CD4-positive, alpha-beta T cell treated with Interleukin-4 for 1 hour (primary cell): ENCODE measurements at regions not wholly inside any gene's neighbourhood (a gene's known extent, or its start where the extent isn't known, plus 50 kb on each side); places are given as distances from the start of the nearest gene placed in this dataset.
A peak's percentile ranks its signal among the peaks of the same experiment; 100 is the strongest.

ENCODE experiments used
- DNase-seq, 2 donors: peaks; one replicate each; pipeline ENCODE4 v3.0.0-alpha.2; 2020 to 2022

DNA sequence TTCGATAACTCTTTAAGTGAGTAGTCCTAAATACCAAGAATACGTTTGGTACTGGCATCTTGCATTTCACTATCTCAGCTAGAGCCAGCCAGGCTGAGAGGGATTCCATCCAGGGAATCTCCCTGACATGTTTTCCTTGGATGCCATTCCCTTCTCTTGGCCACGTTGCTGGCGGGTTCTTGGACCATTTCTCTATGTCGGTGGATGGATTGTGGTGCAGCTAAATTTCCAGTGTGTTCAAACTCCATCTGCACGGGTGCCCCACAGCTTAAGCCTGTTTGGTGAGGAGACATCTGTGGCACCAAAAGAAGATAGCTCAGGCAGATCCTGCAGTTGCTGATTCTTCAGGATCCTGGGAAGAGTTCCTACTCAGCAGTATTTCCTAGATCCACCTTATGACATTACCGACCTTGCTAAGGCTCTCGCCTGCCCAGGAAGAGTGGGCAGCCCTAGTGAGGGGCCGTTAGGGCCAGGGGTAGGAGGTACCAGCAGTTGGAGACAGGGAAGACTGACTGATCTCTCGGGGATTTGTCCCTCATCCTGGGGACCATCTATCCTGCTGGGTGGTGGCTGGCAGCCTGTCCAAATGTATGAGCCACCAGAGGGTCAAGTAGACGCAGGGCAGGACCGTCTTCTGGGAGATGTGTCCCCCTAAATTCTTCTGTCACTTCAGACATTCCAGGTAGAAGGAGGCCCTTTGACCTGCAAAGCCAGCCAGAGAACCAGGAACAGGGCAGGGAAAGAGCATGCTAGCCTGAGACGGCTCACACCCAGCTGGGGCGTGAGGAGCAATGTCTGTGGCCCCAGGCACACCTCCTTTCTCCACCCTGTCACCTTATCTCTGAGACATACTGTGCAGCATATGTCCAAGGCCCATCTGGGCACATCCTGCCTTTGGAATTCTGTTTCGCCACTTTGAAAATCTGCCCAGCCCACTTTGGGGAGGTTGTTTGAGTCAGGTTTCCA lies 72.6 kb upstream of the CAPRIN2 start:
- no peak for DNase-seq

DNA sequence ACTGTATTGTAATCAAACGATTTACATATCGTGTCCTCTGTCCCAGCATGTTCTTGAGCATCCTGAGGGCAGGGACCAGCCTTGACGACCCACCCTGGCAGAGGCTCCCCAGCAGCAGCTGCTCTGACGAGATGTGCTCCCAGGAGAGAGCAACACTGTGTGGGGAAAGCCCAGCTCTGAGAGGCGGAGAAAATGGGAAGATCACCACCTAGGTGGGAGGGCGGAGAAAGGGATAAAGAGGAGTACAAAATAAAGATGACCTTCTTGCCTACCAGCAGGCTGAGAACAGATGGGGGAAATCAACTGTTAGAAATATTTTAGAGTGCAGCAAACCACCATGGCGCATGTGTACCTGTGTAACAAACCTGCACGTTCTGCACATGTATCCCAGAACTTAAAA lies 71.5 kb upstream of the CAPRIN2 start:
- DNase-seq: no peak

DNA sequence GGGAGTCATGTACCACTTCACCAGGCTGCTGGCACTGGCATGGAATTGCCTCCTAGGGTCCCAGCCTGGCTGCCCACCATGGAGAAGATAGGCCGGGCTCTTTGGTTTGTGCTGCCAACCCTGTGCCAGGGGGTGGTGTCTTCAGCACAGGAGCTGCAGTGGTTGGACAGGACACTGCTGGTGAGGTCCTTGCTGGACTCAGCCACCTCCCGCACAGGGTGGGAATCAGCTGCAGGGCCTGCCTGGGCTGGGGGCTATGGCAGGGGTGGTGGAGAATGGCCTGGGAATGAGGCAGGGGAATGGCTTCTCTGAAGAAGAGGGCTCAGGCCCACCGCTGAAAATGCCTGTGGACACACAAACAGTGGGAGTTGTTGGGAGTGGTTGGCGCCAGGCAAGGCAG lies 70.6 kb upstream of the CAPRIN2 start:
- no peak for DNase-seq

DNA sequence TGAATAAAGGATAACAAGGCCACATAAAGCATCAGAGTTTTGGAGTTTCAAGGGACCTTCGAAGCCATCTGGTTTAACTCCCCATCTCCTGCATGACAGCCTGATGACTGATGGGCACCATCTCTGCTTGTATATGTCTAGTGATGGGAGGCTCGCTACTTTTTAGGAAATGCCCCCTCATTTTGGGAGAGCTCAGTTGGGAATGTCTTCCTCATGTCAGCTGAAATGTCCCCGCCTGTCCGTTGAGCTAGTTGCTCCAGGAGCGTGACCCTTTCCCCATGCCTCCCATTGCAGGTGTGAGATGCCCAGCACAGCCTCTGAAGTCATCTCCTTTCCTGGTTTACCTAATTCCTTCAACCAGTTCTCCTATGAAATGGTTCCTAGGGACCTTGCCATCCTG lies 69.6 kb upstream of the CAPRIN2 start:
- DNase-seq: no peak

DNA sequence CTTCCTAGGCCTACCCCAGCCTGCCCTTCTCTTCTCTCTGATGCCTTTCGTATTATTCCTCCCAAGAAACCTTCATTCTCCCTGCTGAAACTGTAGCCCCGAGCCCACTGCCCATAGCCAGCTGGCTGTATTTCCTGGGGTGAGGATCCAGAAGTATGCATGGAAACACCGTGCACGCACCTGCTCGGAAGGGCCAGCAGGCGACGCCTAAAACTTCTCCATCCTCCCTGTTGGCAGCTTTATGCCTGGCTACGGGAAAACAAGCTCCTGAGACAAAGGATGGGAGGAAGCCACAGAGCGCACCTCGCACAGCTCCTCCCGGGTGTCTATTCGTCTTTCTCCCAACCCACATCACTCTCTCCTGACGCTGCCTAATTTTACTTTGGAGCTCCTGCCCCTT lies 69.0 kb upstream of the CAPRIN2 start:
- no peak for DNase-seq

DNA sequence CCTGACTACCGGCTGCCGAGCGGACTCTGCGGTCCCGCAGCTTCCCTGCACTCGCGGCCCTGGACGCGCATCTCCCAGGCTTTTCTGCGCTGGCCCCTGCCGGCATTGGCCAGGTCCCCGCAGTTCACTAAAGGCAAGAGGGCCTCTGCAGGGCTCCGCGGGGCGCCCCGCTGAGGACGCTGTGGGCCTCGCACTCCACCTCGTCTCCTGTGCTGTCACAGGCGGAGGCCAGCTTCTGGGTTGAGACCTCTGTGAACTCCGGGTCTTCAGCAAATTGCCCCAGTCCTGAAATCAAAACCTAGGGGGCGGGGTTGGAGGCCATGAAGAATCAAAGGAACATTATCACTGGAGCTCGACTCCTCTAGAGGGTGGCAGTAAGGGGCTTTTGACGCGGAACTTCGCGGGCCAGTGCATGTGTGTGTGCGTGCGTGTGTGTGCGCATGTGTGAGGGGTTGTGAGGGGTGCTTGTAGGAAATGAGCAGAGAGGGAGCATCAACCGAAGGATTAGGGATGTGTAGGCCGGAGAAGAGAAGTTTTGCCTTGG lies 68.5 kb upstream of the CAPRIN2 start:
- peak; percentile 20 to 21 for DNase-seq

DNA sequence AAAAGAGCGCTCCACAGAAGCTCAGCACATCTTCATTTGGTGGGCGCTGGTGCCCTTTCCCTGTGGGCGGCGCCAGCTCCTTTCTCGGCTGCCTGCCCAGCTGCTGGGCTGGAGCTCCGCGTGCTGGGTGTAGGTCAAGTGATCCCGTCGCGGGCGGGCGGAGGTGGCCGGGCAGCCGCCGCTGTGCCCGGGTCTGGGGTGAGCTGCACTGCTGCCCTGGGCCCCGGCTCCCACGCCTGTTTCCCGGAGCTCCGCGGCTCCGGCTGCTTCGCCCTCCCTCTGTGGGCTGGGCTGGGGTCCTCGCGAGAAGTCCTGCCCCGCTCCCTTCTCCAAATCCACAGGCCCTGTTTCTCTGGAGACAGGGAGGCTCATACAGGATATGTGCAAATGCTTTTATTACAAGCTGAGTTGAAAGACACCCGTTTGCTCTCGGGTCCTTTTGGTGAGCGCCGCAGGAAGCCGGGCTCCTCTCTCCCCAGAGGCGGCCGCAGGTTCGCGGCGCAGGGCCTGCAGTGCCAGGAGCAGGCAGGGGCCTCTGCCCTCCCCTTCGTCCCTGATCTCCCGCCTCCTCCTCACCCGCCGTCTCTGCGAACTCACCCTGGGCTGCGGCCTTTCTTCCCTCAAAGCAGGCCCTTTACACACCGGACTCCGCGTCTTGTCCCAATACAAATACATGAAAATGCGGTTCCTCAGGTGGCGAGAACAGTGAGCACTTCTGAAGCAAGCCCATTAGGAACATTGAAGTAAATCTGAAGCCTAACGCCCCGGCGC lies 67.8 kb upstream of the CAPRIN2 start:
- DNase-seq: peak in 1 of 2 donors; percentile 6

DNA sequence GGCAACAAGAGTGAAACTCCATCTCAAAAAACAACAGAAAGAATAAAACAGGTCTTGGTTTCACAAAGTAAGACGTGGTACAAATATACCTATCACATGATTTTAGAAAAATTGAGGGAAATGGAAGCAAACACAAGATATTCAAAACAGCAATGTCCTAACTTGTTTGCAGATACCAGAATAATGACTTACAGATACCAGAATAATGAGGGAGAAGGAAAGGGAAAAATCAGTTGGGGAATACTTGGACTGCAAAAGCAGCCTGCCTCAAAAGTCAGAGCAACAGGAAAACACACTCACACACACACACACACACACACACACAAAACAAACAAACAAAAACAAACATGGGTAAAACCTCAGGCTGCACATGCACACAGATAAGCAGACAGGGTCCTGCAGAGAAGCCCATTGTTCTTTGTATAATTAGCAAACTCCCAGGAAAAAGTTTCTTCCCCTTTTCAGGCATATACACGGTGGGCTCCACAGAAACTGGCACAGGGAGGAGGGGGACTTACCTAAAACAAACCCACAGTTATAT lies 65.7 kb upstream of the CAPRIN2 start:
- DNase-seq: no peak

DNA sequence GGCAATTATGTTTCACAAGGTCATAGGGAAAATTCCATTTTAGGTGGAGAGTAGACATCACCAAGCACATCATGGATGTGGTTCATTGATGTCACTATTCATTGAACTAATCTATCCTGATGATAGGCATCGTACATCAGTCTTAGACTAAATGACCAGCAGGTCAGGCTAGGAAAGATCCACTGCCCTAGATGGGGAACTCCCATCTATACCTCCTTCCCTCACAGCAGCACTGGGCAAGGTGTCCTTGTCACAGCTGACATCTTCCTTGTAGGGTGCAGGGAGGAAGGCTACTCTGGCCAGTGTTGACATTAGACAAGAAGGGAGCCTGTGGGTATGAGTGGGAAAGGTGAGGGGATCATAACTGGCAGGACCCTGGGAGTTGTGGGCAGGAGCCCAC lies 63.8 kb upstream of the CAPRIN2 start:
- no peak for DNase-seq

DNA sequence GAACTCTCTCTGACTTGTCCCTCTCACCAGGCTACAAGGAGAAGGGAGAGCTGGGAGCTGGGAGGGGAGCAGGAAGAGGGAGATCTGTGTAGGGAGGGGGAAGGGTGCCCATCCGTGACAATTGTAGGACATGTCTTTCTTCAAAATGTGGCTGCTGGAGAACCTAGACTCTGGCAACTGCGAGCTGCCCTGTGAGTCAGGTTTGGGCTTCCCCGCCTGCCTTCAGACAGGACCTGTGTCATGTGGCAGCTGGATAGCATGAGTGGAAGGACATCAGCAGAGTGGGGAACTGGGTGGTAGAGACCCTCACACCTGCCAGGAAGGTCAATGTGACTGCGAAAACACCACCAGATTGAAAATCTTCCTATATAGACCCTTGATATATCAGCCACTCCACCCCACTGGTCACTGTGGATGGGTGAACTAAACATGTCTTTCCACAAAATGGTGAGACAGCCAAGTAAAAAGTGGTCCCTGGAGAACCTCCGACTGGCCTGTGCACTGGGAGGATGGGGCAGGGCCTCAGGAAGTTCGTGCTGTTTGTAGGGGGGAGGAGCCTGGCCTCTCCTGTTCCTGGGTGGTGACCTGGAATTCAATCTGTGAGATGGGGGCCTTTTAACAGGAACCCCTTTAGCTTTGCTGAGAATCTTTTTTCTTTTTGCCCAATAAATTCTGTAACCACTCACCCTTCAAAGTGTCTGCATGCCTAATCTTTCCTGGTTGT lies 62.2 kb upstream of the CAPRIN2 start:
- no peak for DNase-seq

DNA sequence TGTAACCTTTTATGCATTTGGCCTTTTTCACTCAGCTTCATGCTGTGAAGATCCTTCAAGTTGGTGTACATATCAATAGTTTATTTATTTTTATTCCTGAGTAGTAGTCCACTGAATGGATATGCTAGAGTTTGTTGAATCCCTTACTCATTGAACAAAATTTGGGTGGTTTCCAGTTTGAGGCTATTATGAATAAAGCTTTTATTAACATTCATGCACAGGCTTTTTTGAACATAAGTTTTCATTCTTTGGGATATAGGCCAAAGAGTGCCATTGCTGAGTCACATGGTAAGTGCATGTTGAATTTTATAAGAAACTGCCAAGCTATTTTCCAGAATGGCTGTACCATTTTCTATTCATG lies 59.5 kb upstream of the CAPRIN2 start:
- no peak for DNase-seq

DNA sequence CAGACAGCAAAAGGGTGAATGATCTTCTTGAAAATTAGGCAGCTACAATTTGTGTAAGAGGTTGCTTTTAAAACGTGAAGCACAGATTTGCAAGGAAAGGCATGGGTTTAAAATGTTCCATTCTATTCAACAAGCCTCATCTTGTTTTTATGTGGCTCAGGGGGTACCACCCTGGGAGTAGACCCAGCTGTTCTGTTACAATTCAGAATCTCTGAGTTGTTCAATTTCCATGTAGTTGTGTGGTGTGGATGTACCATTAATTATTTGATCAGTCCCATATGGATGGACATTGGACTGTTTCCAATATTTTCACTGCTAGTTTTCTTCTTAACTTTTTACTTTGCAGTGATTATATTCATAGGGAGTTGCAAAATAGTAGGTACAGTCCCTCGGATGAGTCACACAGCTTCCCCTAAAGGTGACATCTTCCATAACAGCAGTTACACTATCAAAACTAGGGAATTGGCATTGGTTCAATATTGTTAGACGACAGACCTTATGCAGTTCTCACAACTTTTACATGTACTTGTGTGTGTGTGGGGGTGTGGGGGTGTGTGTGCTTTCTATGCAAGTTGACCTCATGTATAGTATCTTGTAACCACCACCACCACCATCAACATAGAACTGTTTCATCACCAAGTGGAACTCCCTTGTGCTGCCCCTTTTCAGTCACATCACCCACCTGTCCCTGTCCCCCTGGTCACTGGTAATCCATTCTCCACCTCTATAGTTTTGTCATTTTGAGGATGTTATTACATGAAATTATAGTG lies 59.0 kb upstream of the CAPRIN2 start:
- DNase-seq: no peak

DNA sequence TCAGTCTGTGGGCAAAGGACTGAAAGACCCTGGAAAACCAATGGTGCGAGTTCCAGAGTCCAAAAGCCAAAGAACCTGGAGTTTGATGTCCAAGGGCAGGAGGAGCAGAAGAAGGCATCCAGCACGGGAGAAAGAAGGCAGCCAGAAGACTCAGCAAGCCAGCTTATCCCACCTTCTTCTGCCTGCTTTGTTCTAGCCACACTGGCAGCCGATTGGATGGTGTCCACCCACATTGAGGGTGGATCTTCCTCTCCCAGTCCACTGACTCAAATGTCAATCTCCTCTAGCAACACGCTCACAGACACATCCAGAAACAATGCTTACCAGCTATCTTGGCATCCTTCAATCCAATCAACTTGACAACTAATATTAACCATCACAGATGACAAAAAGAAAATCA lies 57.2 kb upstream of the CAPRIN2 start:
- no peak for DNase-seq

DNA sequence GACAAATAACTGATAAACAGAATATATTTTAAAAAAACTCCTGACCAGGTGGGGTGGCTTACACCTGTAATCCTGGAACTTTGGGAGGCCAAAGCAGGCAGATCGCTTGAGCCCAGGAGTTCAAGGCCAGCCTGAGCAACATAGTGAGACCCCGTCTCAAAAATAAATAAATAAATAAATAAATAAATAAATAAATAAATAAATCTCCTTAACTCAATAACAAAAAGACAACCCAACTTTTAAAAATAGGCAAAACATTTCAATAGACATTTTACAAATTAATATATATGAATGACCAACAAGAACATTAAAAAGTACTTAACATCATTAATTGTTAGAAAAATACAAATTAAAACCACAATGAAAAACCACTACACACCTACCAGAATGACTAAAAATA lies 56.2 kb upstream of the CAPRIN2 start:
- no peak for DNase-seq

DNA sequence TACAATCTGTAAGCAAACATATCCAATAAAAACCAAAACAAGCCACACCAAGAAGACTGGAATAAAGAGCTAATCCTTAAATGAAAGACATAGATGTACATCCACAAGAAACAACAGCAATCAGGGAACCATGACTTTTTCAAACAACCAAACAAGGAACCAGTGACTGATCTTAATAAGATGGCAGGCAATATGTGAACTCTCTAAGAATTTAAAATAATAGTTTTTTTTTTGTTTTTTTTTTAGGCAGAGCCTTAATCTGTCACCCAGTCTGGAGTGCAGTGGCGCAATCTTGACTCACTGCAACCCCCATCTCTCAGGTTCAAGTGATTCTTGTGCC lies 52.9 kb upstream of the CAPRIN2 start:
- no peak for DNase-seq

DNA sequence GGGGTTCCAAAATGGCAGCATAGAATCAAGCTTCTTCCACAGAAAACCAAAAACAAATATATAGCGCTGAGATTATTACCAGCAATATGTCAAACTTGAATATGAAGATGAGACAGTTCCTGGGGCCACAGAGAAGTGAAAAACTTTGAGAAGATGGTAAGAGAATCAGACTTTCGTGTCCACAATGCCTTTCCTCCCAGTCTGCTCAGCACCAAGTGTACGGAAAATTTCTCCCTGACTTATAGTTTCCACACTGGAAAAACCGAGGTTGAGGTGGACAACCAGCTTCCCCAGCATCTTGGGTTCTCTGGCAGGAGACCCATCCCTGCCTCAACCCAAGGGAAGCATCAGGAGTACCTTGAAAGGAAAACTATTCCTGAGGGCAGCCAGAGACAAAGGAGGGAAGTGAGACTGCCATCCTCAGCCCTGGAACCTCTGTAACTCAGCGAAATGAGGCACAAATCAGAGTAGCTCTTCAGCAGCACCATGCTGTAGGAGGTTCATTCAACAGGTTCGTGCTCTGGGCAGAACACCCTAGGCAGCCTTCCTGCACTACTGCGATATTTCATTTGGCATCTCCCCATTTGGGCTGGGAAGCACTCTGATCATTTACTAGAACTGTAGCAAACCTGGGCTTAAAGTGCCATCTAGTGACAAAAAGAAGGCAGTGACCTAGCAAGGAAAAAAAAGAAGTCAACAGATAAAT lies 52.4 kb upstream of the CAPRIN2 start:
- peak in 1 of 2 donors; percentile 67 for DNase-seq

DNA sequence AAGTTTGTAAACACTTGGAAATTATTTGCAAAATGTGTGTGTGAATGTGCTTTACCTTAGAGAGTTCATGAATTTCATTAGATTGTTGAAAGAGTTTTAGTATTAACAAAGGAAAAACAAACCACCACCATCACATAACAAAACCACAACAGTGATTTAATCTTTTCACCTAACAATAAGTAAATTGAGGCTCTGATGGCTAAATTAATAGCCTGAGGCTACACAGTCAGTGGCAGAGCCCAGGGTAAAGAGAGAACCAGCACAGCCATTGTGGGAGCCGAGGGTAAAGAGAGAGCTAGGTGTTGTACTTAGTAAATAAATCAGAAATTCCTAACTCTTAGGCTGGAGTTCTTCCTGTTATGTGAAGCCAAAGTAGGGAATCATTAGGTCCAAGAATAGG lies 51.2 kb upstream of the CAPRIN2 start:
- no peak for DNase-seq
